ENCODE measurements at regions not wholly inside any gene's neighbourhood (a gene's known extent, or its start where the extent isn't known, plus 50 kb on each side); places are given as distances from the start of the nearest gene placed in this dataset.

- TF ChIP-seq, protein P1, sequence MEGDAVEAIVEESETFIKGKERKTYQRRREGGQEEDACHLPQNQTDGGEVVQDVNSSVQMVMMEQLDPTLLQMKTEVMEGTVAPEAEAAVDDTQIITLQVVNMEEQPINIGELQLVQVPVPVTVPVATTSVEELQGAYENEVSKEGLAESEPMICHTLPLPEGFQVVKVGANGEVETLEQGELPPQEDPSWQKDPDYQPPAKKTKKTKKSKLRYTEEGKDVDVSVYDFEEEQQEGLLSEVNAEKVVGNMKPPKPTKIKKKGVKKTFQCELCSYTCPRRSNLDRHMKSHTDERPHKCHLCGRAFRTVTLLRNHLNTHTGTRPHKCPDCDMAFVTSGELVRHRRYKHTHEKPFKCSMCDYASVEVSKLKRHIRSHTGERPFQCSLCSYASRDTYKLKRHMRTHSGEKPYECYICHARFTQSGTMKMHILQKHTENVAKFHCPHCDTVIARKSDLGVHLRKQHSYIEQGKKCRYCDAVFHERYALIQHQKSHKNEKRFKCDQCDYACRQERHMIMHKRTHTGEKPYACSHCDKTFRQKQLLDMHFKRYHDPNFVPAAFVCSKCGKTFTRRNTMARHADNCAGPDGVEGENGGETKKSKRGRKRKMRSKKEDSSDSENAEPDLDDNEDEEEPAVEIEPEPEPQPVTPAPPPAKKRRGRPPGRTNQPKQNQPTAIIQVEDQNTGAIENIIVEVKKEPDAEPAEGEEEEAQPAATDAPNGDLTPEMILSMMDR (IDR thresholded peaks at IDR 0.05 in 8 of 11, conservative IDR thresholded peaks at IDR 0.05 in 3 of 11), result no peak
- TF ChIP-seq POLR2A (IDR thresholded peaks at IDR 0.05), result no peak
- no peak for TF ChIP-seq POLR2AphosphoS5 (IDR thresholded peaks at IDR 0.05)
These were observed 57.4 kb upstream of the GRID2 start for GRCh38 chr4:92246384-92246783.

Measured in spleen (tissue), 7 donors.